HG03521 (cell line): ENCODE measurements at regions not wholly inside any gene's neighbourhood (a gene's known extent, or its start where the extent isn't known, plus 50 kb on each side); places are given as distances from the start of the nearest gene placed in this dataset.

Source experiments
- ATAC-seq: cut with Tn5 transposase; IDR thresholded peaks from one replicate; pipeline ENCODE4 v1.9.1; 2021; ENCODE audit warnings: mild to moderate bottlenecking, moderate library complexity; ENCODE audit not compliant: unreplicated experiment

DNA sequence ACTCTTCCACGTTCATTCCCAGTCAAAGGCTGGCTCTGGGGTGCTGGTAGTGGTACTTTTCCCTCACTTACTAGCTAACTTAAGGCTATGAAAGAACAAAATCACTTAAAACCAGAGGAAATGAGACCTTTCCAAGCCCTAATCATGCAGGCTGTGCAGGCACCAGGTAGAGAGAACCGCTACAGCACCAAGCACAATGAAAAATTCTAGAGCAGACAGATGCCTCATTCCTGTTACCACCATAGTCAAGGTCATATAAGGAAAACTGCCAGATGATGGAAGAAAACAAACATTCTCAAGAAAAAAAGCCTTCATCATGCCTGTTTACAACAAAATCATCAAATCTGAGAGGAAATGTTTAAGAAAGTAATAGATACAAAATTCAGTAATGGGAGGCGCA lies 374.4 kb upstream of the PDE4D start:
- ATAC-seq = no peak

DNA sequence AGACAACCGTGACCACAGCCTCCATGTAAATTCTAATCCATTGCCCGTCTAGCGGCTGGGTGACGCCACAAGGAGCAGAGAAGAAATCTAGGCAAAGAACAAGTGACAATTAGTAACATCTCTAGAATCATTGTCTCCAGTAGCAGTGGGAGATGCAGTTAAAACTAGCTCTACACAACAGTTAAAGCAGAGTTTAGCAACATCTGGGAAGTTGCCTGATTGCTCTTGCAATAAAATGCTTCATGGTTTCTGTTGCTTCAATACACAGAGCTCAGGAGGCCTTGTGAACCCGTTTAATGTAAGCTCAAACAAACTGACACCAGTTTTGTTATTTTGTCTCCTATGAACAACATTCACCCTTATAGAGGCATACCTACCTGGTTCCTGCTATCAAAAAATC lies 369.8 kb upstream of the PDE4D start:
- no peak for ATAC-seq

DNA sequence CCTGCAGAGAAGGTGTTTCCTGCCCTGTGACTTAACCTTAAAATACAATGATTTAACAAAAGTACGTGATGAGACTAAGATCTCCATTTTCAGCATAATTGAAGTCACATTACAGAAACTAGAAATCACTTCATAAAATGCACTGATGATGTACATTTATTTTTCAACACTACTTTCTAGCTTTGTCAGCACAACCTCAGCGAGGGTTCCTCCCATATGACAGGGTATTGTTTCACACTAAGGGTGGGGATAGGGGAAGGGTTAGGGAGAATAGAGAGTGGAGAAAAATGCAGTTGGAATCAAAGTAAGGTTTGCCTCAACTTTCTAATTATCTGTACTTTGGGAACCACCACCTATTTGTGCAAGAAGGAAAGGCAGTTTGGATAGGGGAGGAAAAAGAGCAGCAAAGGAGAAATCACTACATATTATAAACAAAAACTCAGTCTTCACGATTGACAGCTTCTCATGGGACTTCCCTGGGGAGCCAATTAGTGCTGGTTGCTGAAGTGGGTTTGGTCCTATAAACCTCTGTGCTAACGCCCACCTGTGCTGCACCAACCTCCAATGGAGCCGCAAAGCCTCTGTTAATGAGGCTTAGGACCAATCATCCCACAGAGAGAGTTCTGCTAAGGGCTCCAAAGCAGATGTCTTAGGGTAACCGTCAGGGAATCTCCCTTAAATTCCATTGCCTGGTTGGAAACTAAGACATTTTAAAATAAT lies 369.2 kb upstream of the PDE4D start:
- ATAC-seq = no peak

DNA sequence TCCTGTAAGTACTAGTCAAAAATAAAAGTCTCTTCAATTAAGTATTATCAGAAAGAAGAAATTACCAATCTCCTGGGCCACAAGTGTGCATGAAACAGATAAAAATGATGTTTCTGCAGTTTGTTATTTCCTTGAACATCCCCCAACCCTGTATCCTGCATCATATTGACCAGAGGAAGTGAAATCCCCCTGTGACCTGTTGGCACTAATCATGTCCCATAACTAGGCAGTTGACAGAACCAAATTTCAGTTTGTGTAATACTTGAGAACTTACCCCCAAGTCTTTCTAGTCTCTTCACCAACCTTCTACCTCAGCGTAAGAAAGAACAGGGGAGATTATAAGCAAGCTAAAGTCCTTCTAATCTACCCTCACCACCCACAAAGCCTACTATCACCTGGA lies 368.2 kb upstream of the PDE4D start:
- ATAC-seq = no peak

DNA sequence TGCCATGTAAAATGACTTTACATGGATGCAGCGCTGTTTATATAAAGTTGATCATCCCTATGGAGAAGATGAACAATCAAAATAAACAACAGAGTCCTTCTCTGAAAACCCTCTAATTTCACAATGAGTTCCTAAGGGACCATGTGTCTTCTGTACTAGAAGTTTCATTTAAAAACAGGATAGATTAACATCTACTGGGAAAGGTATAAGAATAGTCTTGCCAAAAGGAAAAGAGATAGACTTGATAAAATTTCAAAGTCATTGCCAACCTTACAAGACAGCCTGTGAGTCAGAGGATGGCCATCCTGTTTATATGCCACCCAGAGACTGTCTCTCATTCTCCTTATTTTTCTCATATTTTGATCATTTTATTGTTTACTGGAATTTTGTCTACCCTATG lies 367.1 kb upstream of the PDE4D start:
- ATAC-seq = no peak

DNA sequence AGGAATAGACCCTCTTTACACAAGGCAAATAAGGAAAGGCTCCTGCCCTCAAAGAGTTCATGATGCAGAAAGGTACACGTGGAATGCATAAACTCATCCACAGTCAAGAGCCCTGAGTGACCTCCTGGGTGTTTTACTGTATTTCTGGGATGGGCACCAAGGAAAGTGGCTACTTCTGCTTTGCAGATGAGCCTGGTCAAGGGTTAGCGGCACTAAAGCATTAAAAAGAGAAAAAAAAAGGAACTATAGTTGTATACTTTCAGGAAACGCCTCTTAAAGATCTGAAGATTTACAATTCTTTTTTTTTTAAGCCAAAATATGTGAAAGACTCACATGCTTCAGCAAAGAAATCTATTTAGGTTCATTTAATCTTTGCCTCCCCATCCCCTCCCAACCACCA lies 366.2 kb upstream of the PDE4D start:
- no peak for ATAC-seq

DNA sequence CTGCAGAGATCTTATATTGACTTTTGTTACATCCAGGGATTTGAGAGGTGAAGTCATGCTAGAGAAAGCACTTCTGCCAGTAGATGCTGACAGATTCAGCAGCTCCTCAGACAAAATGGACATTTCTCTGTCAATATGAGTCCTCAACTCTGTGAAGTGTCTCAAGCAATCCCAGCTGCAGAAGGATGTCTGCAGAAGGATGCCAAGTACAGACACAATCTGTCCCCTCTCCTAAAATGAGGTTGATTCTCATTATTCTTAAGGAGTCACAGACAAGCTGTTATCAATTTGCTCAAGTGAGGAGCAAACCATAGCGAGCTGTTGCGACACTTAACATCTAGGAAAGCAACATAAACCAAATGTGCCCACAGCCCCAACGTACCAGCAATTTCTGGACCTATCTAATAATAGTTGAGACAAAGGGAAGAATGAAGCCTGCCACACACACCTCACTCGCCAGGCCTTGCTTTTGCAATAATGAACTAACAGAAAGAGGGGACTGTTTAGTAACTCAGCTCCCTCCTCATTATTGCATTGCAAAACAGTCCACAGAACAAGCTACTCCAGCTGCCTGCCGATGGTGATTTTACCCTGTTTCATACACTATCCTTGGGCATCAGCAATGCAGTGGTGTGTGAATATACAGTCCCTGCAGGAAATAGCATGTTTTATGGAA lies 364.2 kb upstream of the PDE4D start:
- ATAC-seq = no peak

DNA sequence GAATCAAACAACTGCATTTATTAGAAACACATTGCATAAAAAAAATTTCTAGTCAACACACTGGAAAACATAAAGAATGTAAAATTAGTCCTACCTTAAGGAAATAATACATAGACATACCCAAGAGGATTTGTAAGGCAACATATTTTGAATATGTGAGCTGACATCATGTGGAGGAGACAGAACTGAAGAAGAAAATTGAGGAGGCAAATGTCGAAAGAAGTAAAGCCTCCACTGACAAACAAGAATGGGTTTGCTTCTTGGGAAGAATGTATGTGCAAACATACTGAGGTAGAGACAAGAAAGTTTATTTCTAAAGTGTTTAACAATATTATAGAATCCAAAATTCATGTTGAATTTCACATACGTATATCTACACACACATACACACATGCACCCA lies 363.0 kb upstream of the PDE4D start:
- no peak for ATAC-seq

DNA sequence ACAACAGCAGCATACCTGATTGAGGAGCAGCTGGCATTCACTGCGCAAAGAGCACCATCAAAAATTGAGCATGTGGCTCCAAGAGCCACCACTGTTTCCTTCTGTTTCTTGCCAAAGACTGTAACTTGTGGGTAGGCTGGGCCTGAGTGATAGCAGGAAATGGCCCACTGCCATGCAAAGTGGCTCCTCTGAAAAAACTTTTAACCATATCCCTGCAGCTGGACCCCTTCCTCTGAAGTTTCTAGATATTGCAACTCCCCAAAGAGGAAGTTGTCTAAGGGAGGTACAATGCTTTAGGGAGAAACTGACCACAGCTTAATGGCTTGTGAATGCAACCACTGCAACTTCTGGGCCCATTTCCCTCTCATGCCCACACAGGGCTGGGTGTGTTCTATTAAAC lies 355.4 kb upstream of the PDE4D start:
- peak; percentile 92 for ATAC-seq

DNA sequence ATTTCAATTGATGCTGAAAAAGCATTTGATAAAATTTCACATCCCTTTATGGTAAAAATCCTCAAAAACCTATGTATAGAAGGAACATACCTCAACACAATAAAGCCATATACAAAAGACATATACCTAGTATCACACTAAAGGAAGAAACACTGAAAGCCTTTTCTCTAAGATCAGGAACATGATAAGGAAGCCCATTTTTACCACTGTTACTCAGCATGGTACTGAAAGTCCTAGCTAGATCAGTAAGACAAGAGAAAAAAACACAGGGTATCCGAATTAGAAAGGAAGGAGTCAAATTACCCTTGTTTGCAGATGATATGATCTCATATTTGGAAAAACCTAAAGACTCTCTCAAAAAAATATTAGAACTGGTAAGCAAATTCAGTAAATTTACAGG lies 350.2 kb upstream of the PDE4D start:
- ATAC-seq = no peak

DNA sequence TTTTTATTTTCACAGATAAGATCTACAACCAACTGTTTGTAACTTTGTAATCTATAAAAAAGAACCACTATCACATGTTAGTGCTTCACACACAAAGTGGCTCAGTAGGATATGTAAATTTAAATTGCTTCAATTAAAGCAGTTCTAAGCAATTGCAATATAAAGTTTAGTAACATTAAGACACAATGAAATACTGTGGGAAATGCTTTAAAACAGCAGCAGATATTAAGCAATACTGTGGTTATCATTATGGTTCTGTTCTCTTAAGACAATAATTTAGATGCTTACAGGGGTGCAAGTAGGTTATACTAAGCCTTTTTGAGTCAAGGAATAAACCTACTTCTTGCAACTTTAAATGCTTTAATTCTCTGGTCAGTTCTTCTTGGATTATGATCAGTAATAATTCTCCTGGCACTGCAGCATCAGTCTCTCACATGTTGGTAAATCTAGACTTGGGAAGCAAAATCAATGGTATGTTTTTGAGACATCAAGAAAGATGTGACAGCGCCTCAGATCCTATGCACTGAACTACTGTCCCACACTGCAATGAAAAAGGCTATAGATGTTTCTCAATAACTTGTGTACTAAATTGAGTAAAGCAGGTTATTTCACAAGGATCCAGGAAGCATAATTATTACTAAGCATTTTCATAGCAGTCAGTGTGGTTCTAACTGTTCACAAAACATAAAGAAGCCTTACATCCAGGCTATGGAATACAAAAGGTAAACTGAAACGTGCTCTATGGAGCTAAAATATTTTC lies 338.7 kb upstream of the PDE4D start:
- ATAC-seq = no peak

DNA sequence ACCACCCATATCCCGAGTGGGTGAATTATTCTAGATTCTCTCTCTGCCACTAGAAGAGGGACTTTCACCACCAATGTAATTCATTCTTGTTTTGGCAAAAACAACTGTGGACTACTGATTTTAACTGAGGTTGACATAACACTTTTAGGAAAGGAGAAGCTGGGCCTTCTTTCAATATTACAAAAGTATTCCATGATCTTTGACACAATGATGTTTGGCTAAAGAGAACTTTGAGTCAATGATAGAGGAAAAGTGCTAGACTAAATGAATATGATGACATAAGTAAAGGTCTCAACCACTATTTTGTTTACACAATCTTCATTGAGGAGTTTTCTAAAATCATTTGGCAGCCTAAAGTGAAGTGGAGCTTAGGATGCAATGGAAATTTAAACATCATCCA lies 336.9 kb upstream of the PDE4D start:
- ATAC-seq = no peak

DNA sequence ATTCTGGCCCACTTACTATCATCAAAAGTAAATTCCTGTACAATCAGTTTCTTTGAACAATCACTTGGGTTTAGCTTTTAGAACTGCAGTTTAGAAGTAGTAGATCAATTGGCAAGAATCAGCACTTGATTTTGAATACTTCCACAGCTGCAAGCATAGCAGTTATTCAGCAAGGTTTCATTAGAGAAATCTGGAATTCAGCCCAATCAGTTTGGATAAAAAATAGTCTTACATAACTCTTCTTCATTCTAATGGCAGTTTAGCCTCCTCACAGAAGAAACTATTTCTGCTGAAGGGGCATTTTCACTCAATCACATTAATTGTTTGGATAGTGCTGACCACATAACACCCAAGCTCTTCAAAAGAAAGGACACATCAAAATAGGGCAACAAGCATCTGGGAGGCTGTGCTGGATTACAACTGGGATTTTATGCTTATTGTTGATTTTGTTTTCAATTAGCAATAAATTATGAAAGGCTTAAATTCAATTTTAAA lies 336.2 kb upstream of the PDE4D start:
- no peak for ATAC-seq

DNA sequence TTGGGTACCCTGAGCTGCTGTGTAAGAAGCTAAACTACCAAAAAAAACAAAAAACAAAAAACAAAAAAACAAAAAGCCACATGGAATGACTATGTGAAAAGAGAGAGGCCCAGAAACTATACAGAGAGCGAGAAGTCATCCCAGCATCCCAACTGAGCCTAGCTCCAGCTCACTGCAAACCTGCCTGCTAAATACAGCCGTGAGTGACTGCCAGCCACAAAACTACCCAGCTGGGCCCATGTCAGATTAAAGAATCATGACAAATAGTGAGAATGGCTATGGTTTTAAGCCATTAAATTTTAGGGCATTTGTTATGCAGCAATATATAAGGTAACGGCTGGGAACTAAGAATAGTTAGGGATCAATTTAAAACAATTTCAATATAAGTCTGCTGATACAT lies 335.1 kb upstream of the PDE4D start:
- ATAC-seq = no peak

DNA sequence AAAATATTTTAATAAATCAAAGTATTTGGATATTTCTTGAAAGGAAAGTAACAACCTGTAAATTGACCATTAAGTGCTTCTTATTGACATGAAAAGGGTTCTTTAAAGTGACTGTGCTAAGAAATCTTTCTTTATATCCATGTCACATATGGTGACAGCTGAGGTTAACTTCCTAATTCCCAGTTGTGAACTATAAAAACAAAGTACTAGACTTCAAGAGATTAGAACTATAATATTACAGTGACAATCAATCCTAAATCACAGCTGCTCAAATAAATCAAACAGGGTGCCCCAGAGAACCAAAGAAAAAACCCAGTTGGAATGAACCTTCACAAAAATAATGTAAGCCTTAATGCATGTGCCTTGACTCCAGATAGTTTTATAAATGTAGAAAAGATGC lies 332.6 kb upstream of the PDE4D start:
- ATAC-seq = no peak

DNA sequence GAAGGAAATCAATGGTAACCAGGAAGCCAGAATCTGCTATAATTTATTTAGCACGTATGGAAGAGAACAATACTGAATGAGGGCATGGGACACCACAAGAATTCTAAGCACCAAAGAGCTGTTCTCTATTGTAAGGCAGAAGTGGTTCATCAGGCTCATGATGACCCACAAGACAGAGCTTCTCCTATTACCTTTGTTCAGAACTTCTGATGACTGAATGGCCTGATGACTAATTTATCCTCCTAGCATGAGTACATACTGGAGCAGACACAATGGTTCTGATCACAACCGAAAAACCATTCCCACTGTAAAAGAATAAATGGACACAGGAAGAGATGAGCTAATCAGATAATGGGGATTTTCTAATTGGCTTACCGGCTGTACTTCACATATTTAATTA lies 329.8 kb upstream of the PDE4D start:
- no peak for ATAC-seq

DNA sequence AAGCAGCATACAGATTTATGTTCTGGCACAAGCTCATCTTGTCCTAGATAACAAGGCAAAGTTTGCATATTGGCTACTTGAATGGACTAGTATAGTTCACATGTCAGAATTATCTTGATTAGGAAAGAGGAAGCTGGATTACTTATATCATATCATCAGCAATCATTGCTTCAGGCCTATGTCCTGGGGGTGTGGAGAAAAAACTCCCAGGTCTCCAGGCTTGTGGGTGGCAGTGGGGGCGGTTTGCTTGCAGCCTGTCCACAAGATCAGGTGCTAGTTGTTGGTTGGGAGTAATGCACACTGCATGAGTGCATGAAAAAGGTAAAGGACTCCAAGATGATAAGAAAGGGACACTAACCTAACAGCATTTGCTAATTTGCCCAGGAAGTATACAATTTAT lies 326.4 kb upstream of the PDE4D start:
- ATAC-seq = no peak

DNA sequence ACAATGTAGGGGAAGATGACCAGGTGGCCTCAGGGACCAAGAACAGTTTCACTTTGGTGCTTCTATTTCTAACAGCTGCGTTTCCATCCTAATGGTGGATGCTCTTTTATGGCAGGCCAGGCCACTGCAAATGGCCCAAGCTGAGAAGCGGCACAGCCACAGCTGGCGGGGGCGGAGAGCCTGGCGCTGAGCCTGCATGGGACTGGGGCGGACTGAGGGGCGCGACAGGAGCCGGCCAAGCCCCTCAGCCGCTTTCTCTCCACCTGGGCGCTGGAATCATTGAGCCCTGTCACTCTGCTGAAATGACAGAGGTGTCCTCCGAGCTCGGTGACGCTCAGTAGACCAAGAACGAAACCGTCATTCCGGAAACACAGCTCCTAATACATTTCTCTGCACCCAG lies 317.3 kb upstream of the PDE4D start:
- no peak for ATAC-seq

DNA sequence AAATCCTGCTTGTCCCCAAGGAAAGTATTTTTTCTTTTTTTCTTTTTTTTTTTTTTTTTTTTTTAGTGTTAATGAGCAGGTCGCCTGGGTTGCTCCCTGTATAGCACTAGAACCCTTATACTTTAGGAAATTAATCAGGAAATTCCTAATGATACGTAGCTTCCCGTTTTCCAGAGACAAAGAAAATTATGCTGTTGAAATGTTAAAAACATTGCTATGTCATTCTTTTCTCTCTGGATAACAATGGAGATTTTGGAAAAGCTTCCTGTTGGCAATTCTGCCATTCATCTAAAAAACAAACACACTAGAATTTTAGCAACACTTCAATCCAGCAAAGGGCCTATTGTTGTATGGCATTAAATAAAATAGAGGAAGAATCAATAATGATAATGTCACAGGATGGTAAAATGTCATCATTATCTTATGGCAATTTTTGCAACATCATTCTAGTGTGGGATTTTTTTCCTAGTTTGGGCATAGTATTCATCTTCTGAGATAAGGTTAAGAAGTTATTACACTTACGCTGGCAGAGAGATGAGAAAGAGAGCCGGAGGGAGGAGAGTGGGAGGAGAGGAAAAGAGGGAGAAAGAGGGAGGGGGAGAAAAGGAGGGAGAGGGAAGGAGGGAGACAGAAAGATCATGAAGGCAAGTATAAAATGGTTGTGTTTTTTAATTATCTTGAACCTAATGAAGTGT lies 315.8 kb upstream of the PDE4D start:
- ATAC-seq = no peak

DNA sequence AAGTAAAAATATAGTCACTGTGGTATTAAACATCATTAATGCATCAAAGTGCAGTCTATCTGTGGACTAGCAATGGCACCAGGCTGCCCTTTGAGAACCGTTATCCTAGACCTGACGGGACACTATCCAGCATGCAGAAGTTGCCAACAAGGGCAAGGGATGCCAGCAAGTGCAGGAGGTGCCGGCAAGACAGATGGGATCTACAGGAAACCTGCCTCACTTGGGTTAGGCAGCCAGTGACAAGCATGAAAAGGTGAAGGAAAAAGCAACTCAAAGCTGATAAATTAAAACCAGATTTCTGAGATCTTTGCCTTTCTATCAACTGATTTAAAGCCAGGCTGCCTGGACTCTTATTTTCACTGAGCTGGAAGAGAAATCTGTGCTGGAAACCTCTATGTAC lies 315.2 kb upstream of the PDE4D start:
- no peak for ATAC-seq

DNA sequence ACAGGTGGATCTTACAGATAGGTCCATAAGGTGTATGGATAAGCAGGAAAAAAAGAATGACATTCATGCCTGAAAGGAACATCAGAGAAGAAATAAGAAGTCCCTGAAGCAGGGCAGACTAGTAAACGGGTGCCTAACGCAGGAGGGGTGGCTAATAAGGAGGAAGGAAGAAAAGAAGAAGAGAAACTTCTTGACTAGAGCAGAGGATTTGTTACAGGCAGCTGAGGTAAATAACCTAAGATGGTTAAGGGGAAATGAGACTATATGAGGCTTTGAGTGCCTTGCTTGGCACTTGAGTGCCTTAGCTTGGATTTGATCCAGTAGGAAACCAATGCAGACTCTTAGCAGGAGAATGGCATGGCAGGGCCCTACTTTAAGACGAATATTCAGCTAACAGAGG lies 313.5 kb upstream of the PDE4D start:
- ATAC-seq = peak; percentile 92
